Astrocyte of the spinal cord (primary cell): ENCODE measurements at regions not wholly inside any gene's neighbourhood (a gene's known extent, or its start where the extent isn't known, plus 50 kb on each side); places are given as distances from the start of the nearest gene placed in this dataset.
"Not testable (repeated sequence)": the region's sequence is repeated elsewhere in the genome, so short reads cannot be mapped to it uniquely, and the experiment has no call there.

ENCODE experiments used
- DNase-seq: peaks from one replicate; pipeline ENCODE4 v3.0.0; 2011; ENCODE audit warnings: low read depth, low spot score
- H3K4me3 ChIP-seq: 2 replicates; pipeline ENCODE4 v1.5.1; 2011; ENCODE audit warnings: low read depth, mild to moderate bottlenecking, low read length, moderate library complexity
- in situ Hi-C: cut with HindIII; loops from 2 replicates; pipeline ENCODE4 v1.10.0; 2017; ENCODE audit warnings: low sequenced_read_pairs
- TF ChIP-seq, protein P1 (sequence below): IDR thresholded peaks from 2 replicates; pipeline ENCODE4 v1.5.1; 2012; ENCODE audit warnings: low read depth, mild to moderate bottlenecking, low read length, inconsistent platforms

DNA sequence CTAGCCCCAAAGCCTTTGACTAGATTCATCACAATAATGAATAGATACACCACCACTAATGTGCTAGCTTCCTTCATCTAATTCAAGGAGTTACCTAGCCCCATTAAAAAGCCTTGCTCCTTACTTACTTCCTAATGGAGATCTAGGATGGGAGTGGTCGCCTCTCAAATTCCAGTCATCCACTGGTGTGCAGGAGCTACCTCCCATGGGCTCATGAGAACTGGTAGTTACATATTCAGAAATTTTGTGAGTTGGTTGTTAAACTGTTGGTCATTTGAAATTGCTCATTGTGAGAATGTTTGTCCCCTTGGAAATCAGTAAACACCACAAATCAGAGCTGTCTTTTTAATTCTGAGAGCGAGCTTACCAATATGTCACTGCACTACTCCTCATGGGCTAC is 91.7 kb upstream of the GDNF start:
- H3K4me3 ChIP-seq: no peak overlapping the region
- in situ Hi-C loops: no loop called here
- DNase-seq: no peak
- TF ChIP-seq, protein P1, sequence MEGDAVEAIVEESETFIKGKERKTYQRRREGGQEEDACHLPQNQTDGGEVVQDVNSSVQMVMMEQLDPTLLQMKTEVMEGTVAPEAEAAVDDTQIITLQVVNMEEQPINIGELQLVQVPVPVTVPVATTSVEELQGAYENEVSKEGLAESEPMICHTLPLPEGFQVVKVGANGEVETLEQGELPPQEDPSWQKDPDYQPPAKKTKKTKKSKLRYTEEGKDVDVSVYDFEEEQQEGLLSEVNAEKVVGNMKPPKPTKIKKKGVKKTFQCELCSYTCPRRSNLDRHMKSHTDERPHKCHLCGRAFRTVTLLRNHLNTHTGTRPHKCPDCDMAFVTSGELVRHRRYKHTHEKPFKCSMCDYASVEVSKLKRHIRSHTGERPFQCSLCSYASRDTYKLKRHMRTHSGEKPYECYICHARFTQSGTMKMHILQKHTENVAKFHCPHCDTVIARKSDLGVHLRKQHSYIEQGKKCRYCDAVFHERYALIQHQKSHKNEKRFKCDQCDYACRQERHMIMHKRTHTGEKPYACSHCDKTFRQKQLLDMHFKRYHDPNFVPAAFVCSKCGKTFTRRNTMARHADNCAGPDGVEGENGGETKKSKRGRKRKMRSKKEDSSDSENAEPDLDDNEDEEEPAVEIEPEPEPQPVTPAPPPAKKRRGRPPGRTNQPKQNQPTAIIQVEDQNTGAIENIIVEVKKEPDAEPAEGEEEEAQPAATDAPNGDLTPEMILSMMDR: no peak

GRCh38 chr5:37930350-37930749 is 90.5 kb upstream of the GDNF start:
- in situ Hi-C loops: no loop called here
- no peak overlapping the region for H3K4me3 ChIP-seq
- TF ChIP-seq, protein P1: no peak
- no peak for DNase-seq

- in situ Hi-C loops: no loop called here
- no peak for DNase-seq
- TF ChIP-seq, protein P1: no peak
- no peak overlapping the region for H3K4me3 ChIP-seq
Observed at GRCh38 chr5:37929791-37930190, 90.0 kb upstream of the GDNF start.

GRCh38 chr5:37927753-37928152 is 87.9 kb upstream of the GDNF start:
- in situ Hi-C loops, H3K4me3 ChIP-seq, DNase-seq: not testable (repeated sequence)

DNA sequence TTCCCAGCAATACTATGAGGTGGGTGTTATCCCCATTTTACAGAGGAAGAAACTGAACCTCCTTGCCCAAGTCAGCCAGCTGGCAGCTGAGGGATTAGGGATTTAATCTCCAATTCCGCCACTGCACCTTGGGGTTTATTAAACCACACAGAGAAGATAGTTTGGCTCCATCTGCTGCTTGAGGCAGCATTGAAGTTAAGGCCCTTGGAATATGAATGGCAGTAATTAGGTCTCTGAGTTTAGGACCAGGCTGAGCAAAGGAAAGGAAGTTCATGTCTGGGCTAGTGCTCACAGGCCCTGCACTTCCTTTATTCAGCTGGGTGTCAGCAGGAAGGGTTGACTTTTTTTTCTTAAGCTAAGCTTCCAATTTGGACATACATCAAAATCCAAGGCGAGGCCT is 86.9 kb upstream of the GDNF start:
- no peak for DNase-seq
- in situ Hi-C loops: no loop called here
- H3K4me3 ChIP-seq: no peak overlapping the region
- TF ChIP-seq, protein P1: peak; percentile 1

DNA sequence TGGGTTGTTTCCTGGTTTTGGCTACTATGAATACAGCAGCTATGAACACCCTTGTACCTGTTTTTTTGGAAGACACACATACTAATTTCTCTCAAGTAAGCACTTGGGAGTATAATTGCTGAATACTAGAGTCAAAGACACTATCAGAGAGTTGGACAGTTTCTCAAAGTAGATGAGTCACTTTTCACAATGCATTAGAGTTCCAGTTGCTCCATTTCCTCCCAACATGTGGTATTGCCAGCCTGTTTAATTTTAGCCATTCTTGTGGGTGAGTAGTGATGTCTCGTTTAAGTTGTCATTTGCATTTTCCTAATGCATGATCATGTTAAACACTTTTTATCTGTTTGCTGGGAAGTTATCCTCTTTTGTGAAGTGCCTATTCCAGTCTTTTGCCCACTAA is 81.6 kb upstream of the GDNF start:
- in situ Hi-C loops: no loop called here
- H3K4me3 ChIP-seq: no peak overlapping the region
- TF ChIP-seq, protein P1: no peak
- no peak for DNase-seq

DNA sequence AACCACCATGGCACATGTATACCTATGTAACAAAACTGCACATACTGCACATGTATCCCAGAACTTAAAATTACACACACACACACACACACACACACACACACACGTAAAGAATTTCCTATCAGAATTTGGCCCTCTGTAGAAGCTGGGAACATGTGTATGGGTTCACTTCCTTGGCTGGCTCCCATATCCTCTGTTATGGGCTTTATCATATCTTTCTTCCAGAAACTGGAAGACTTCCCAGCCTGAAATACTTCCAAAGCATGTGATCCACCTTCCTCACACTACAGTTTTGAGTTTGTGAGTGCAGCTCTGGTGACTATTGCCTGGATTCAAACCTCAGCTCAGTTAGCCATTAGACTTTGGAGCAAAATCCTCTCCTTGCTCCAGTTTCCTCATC is 78.6 kb upstream of the GDNF start:
- in situ Hi-C loops: no loop called here
- no peak for DNase-seq
- no peak overlapping the region for H3K4me3 ChIP-seq
- TF ChIP-seq, protein P1: no peak
